ENCODE measurements at regions not wholly inside any gene's neighbourhood (a gene's known extent, or its start where the extent isn't known, plus 50 kb on each side); places are given as distances from the start of the nearest gene placed in this dataset.

DNA sequence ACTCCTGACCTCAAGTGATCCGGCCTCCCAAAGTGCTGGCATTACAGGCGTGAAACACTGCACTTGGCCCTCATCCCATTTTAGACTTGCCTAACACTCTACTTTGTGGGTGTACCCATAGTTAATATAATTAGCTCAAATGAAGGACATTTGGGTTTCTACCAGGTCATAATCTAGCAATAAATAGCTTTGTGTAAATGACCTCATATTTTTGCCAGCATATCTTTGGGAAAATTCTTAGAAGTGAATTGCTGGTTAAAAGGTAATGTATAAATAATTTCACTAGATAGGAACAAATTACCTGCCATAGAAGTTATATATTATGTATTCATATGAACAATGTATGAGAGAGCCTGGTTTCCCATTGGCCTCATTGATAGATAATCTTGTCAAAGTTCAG lies 206.0 kb downstream of the DIPK2A start:
- Histone ChIP-seq H3K79me2 (ENCODE audit: control insufficient read depth, insufficient read depth, low read length) (no peaks in the 10 kb centered on the region), H4K20me1 (ENCODE audit: control insufficient read depth, extremely low read depth, insufficient read depth, low read length) (no peaks in the 10 kb centered on the region), H3K36me3 (ENCODE audit: control insufficient read depth in 2 of 2, extremely low read depth in 1 of 2, insufficient read depth in 2 of 2, low read length in 2 of 2) (no peaks in the 10 kb centered on the region), H2AFZ (ENCODE audit: control insufficient read depth, low read length) (no peak overlapping the region), H3K4me1 (ENCODE audit: control insufficient read depth, extremely low read depth, insufficient read depth, low read length) (no peaks in the 10 kb centered on the region), H3K4me2 (ENCODE audit: control insufficient read depth, extremely low read depth, insufficient read depth, low read depth, low read length) (no peak overlapping the region), H3K27me3 (ENCODE audit: control insufficient read depth, extremely low read depth, insufficient read depth, low read length) (no peaks in the 10 kb centered on the region), H3K27ac (ENCODE audit: control insufficient read depth, insufficient read depth, low read length) (no peak overlapping the region), H3K4me3 (ENCODE audit: control insufficient read depth in 2 of 3, extremely low read depth in 1 of 3, insufficient read depth in 2 of 3, low read depth in 1 of 3, low read length in 3 of 3) (no peak overlapping the region), H3K9me1 (ENCODE audit: control insufficient read depth, extremely low read depth, insufficient read depth, low read length) (no peaks in the 10 kb centered on the region), H3K9ac (ENCODE audit: control insufficient read depth, extremely low read depth, insufficient read depth, low read length) (no peak overlapping the region), H3K9me3 (ENCODE audit: control insufficient read depth, low read depth, low read length) (no peaks in the 10 kb centered on the region)
- TF ChIP-seq CTCF (optimal IDR thresholded peaks at IDR 0.05 in 1 of 3, IDR thresholded peaks at IDR 0.05 in 1 of 3, conservative IDR thresholded peaks at IDR 0.05 in 1 of 3; ENCODE audit: extremely low read depth in 1 of 3, insufficient read depth in 2 of 3, low read length in 3 of 3) (no peak), EZH2 (IDR thresholded peaks at IDR 0.05; ENCODE audit: low read length) (no peak)
- dilution Hi-C loops (cut with MboI; ENCODE audit: extremely low pct_ligation_motif_present, low sequenced_read_pairs): no loop called here
- no peak for DNase-seq (ENCODE audit: low read depth, low spot score)
- no peak for FAIRE-seq

DNA sequence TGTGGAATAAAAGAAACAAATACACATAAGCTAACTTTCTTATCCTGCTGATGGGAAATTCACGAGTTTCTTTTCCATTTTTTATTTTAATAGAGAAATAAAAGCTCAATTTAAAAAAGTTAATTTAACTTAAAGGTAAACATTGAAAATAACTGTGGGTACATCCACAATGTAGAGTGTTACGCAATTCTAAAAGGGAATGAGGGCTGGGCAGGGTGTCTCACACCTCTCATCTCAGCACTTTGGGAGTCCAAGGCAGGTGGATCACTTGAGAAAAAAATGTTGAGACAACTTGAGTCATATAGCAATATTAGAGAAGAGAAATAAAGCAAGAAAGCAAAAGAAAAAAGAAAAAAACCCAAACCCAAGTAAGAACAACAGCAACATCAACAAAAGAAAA lies 207.0 kb downstream of the DIPK2A start:
- no peak overlapping the region for H2AFZ ChIP-seq (ENCODE audit: control insufficient read depth, low read length)
- TF ChIP-seq CTCF (optimal IDR thresholded peaks at IDR 0.05 in 1 of 3, IDR thresholded peaks at IDR 0.05 in 1 of 3, conservative IDR thresholded peaks at IDR 0.05 in 1 of 3; ENCODE audit: extremely low read depth in 1 of 3, insufficient read depth in 2 of 3, low read length in 3 of 3): no peak
- no peak for TF ChIP-seq EZH2 (IDR thresholded peaks at IDR 0.05; ENCODE audit: low read length)
- no peak for FAIRE-seq

More for the DNA sequence above, 207.0 kb downstream of the DIPK2A start:
- Histone ChIP-seq H4K20me1 (ENCODE audit: control insufficient read depth, extremely low read depth, insufficient read depth, low read length) (no peaks in the 10 kb centered on the region), H3K27ac (ENCODE audit: control insufficient read depth, insufficient read depth, low read length) (no peak overlapping the region), H3K9ac (ENCODE audit: control insufficient read depth, extremely low read depth, insufficient read depth, low read length) (no peak overlapping the region), H3K9me1 (ENCODE audit: control insufficient read depth, extremely low read depth, insufficient read depth, low read length) (no peaks in the 10 kb centered on the region), H3K27me3 (ENCODE audit: control insufficient read depth, extremely low read depth, insufficient read depth, low read length) (no peaks in the 10 kb centered on the region), H3K36me3 (ENCODE audit: control insufficient read depth in 2 of 2, extremely low read depth in 1 of 2, insufficient read depth in 2 of 2, low read length in 2 of 2) (no peaks in the 10 kb centered on the region), H3K79me2 (ENCODE audit: control insufficient read depth, insufficient read depth, low read length) (no peaks in the 10 kb centered on the region), H3K4me1 (ENCODE audit: control insufficient read depth, extremely low read depth, insufficient read depth, low read length) (no peaks in the 10 kb centered on the region), H3K4me3 (ENCODE audit: control insufficient read depth in 2 of 3, extremely low read depth in 1 of 3, insufficient read depth in 2 of 3, low read depth in 1 of 3, low read length in 3 of 3) (no peak overlapping the region), H3K9me3 (ENCODE audit: control insufficient read depth, low read depth, low read length) (no peaks in the 10 kb centered on the region), H3K4me2 (ENCODE audit: control insufficient read depth, extremely low read depth, insufficient read depth, low read depth, low read length) (no peak overlapping the region)
- dilution Hi-C loops (cut with MboI; ENCODE audit: extremely low pct_ligation_motif_present, low sequenced_read_pairs): no loop called here
- no peak for DNase-seq (ENCODE audit: low read depth, low spot score)
